Right lobe of liver (tissue), 6 donors: ENCODE measurements at regions not wholly inside any gene's neighbourhood (a gene's known extent, or its start where the extent isn't known, plus 50 kb on each side); places are given as distances from the start of the nearest gene placed in this dataset.
A peak's percentile ranks its signal among the peaks of the same experiment; 100 is the strongest.

Experiments used
- ATAC-seq, 4 donors: fragments of 200-7000 bp; cut with Tn5 transposase; one replicate each; pipeline ENCODE4 v1.9.1; 2020; ENCODE audit warnings: mild to moderate bottlenecking in 4 of 4, moderate library complexity in 4 of 4
- DNase-seq, 3 donors: peaks; one replicate each; pipeline ENCODE4 v3.0.0-alpha.2; 2020
- H3K27ac ChIP-seq, 3 donors: fragments of 200-600 bp; one replicate each; pipeline ENCODE4 v1.8.0; 2022
- H3K27me3 ChIP-seq, 2 donors: fragments of 200-600 bp; one replicate each; pipeline ENCODE4 v1.8.0; 2022
- H3K36me3 ChIP-seq, 4 donors: fragments of 200-600 bp; sonication (generic) in 1 of 4; one replicate each; pipeline versions ENCODE4 v1.5.1 to v1.8.0; 2017 to 2022; ENCODE audit warnings: control low read depth in 1 of 4
- H3K4me1 ChIP-seq, 4 donors: fragments of 200-600 bp; sonication (generic) in 1 of 4; one replicate each; pipeline versions ENCODE4 v1.5.1 to v1.8.0; 2017 to 2022; ENCODE audit warnings: control low read depth in 1 of 4
- H3K4me3 ChIP-seq, 3 donors: fragments of 200-600 bp; one replicate each; pipeline ENCODE4 v1.8.0; 2022
- H3K9me3 ChIP-seq, 4 donors: fragments of 200-600 bp; sonication (generic) in 1 of 4; one replicate each; pipeline versions ENCODE4 v1.5.1 to v1.8.0; 2017 to 2022; ENCODE audit warnings: control low read depth in 1 of 4
- POLR2A ChIP-seq: fragments of 450-650 bp; IDR thresholded peaks from one replicate; pipeline ENCODE4 v1.6.1; 2017; ENCODE audit warnings: antibody characterized with exemption, mild to moderate bottlenecking
- WGBS: methylation state at CpG from one replicate; pipeline ENCODE4 v1.1.6; 2018; ENCODE audit warnings: low coverage, low lambda C conversion rate; ENCODE audit not compliant: insufficient coverage; ENCODE audit errors: missing lambda C conversion rate; 5-methylcytosine and 5-hydroxymethylcytosine counted together
- intact Hi-C, 2 donors: fragments of 100-400 bp; cut with DNase I; formaldehyde crosslinking; loops; one replicate each; pipeline versions ENCODE4 v1.11.2 to v1.14.1; 2022
- TF ChIP-seq, protein P1 (sequence below), 4 donors: fragments of 200-600 bp in 3 of 4; fragments of 450-650 bp in 1 of 4; IDR thresholded peaks; one replicate each; pipeline versions ENCODE4 v1.5.1 to v1.8.0; 2016 to 2022; ENCODE audit warnings: antibody characterized with exemption in 4 of 4, mild to moderate bottlenecking in 2 of 4
- donor health status: DM: no; HTN: yes; CAD: no.
- donor health status: DM: no; HTN: no; CAD: no.
- donor health status: DM: no; HTN: no; CAD: no.
- donor health status: DM: no; HTN: yes; CAD: no.
- donor health status: DM: no; HTN: yes; CAD: no.

DNA sequence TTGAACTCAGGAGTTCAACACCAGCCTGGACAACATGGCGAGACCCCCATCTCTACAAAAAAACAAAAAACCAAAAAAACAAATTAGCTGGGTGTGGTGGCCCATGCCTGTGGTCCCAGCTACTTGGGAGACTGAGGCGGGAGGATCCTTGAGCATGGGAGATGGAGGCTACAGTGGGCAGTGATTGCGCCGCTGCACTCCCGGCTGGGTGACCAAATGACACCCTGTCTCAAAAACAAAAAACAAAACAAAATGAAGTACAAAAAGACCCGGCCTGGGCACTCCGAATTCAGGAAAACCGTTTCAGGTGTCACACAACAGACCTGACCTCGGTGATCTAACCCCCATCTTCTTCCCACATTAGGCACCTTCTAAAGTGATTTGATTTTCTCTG lies 65.5 kb downstream of the INSIG1 start:
- H3K4me1 ChIP-seq = peaks cover 0 to 5% (median 0%) of the 10 kb centered on the region in 4 donors
- WGBS = 86% methylated on average over 8 of the region's 9 CpGs
- ATAC-seq (no peak), DNase-seq (peak in 1 of 3 donors; percentile 13)
- intact Hi-C loops = no loop called here
- no peak overlapping the region for H3K27ac ChIP-seq
- no peak for TF ChIP-seq POLR2A
- TF ChIP-seq, protein P1, sequence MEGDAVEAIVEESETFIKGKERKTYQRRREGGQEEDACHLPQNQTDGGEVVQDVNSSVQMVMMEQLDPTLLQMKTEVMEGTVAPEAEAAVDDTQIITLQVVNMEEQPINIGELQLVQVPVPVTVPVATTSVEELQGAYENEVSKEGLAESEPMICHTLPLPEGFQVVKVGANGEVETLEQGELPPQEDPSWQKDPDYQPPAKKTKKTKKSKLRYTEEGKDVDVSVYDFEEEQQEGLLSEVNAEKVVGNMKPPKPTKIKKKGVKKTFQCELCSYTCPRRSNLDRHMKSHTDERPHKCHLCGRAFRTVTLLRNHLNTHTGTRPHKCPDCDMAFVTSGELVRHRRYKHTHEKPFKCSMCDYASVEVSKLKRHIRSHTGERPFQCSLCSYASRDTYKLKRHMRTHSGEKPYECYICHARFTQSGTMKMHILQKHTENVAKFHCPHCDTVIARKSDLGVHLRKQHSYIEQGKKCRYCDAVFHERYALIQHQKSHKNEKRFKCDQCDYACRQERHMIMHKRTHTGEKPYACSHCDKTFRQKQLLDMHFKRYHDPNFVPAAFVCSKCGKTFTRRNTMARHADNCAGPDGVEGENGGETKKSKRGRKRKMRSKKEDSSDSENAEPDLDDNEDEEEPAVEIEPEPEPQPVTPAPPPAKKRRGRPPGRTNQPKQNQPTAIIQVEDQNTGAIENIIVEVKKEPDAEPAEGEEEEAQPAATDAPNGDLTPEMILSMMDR (IDR thresholded peaks at IDR 0.05) = no peak
- no peaks in the 10 kb centered on the region for H3K9me3 ChIP-seq
- no peaks in the 10 kb centered on the region for H3K27me3 ChIP-seq
- no peaks in the 10 kb centered on the region for H3K36me3 ChIP-seq
- H3K4me3 ChIP-seq = no peak overlapping the region

DNA sequence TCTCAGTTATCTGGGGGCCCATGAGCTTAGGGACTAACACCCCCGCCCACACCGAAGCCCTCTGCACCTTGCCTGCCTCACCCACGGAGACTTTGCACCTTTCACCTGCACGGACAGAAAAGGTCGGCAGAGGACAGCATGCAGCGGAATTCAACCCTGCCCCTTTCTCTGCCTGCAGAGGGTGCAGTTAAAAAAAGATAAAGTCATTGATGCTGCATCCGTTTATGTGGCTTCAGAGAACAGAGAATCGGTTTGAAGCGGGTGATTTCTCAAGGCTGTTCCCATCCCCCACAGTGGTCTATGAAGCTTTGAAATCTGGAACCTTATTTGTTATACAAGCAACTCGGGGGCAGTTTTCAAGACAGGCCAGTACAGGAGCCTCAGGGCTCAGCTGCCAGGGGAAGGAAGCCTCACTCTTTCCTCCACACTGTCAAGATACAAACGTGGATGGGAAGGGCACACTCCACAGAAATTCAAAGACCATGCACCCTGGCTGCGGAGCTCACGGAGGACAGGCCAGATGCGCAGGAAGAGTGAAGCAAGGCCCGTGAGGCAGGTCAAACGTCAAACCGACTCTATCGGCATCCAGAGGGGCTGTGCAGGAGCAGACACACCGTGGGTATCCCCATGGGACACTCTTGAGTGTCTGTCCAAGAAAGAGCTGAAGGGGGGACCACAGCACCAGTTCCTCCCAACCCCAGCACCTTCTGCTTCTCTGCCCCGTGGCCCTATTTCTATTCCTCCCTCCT lies 66.3 kb downstream of the INSIG1 start:
- H3K36me3 ChIP-seq = no peaks in the 10 kb centered on the region
- DNase-seq (peak in 2 of 3 donors; percentile 56), ATAC-seq (peak; percentile 57 to 86 (median 81))
- no peaks in the 10 kb centered on the region for H3K9me3 ChIP-seq
- TF ChIP-seq, protein P1 (IDR thresholded peaks at IDR 0.05) = peak in 3 of 4 donors; percentile 7 to 23 (median 22)
- no peak for TF ChIP-seq POLR2A
- H3K4me1 ChIP-seq = peaks cover 0 to 5% (median 0%) of the 10 kb centered on the region in 4 donors
- H3K27me3 ChIP-seq = no peaks in the 10 kb centered on the region
- 20% methylated on average over 9 of the region's 20 CpGs for WGBS
- intact Hi-C loops = no loop called here
- H3K4me3 ChIP-seq = no peak overlapping the region
- H3K27ac ChIP-seq = no peak overlapping the region

DNA sequence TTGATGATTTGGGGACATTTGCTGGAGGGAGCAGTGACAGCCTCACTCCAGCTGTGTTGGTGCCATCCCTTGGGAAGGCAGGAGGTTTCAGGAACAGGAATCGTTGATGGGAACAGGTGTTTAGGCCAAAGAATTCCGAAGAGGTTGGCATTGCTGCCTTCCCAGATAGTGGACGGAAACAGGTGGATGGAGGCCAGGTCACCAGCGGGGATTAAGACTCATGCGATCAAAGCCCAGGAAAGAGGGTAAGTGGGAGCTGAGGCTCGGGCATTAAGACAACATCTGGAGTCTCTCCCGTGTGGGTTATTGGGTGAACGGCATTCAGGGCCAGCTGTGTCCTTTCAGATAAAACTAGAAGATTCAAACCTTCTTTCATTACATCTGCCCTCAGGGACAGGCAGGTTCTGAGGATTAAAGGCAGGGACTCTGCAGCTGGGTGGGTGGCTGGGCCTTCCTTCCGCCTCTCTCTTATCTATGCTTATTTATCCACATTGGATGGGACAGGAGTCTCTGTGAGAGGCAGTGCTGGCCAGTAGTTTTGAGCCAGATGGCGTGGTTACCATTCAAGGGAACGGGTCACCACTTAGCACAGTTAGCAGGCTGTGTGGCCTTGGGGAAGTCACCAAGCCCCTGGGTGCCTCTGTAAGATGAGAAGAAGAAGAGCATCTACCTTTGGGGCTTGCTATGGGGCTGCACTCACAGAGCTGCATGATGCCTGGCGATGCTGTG lies 67.6 kb downstream of the INSIG1 start:
- no peak for ATAC-seq

DNA sequence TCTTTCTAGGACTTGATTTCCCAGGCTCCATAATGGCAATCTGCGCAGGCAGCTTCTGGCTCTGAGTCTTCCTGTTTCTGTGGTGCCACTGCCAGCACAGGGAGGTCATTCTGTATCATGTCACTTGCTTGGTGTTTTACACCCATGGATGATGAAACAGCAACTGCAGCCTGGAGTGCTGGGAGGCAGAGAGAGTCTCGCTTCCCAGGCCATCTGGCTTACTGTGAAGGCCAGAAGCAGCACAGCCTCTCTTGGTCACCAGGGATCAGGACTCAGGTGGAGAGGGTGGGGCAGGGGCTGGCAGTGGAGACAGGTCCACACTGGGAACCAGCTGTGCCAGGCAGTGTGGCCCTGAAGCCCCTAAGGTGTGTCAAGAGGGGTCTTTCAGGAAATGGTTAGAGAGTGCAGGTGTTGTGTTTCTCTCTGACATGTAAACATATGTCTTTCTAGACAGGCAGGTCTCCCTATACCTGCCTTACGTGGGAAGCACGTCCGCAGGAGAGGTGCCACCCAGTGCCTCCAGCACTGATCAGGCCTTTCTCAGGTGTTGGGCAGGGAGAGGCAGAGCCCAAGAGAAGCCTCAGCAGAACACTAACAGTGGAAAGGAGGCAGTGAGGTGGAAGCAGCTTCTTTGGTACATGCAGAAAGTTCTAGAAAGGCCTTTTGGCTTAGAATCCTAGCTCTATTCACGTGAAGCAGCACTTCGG lies 71.4 kb downstream of the INSIG1 start:
- no peak for DNase-seq
- Histone ChIP-seq H3K27ac (no peak overlapping the region), H3K36me3 (no peaks in the 10 kb centered on the region), H3K4me3 (no peak overlapping the region), H3K4me1 (peaks cover 0 to 23% (median 0%) of the 10 kb centered on the region in 4 donors), H3K9me3 (no peaks in the 10 kb centered on the region), H3K27me3 (peaks cover 12 to 28% of the 10 kb centered on the region in 2 donors)
- TF ChIP-seq, protein P1 (IDR thresholded peaks at IDR 0.05) = no peak
- no peak for TF ChIP-seq POLR2A
- ATAC-seq = no peak
- 84% methylated on average over 4 of the region's 7 CpGs for WGBS
- intact Hi-C loops = no loop called here

More for the DNA sequence above, 67.6 kb downstream of the INSIG1 start:
- H3K27ac ChIP-seq = no peak overlapping the region
- WGBS = 62% methylated on average over 7 of the region's 12 CpGs
- peaks cover 0 to 5% (median 0%) of the 10 kb centered on the region in 4 donors for H3K4me1 ChIP-seq
- H3K9me3 ChIP-seq = no peaks in the 10 kb centered on the region
- H3K36me3 ChIP-seq = no peaks in the 10 kb centered on the region
- DNase-seq = peak in 1 of 3 donors; percentile 19
- no peaks in the 10 kb centered on the region for H3K27me3 ChIP-seq
- no peak overlapping the region for H3K4me3 ChIP-seq
- TF ChIP-seq, protein P1 (IDR thresholded peaks at IDR 0.05) = no peak
- no peak for TF ChIP-seq POLR2A
- intact Hi-C loops = no loop called here
